SK-N-SH (cell line): ENCODE measurements at regions not wholly inside any gene's neighbourhood (a gene's known extent, or its start where the extent isn't known, plus 50 kb on each side); places are given as distances from the start of the nearest gene placed in this dataset.
"Not testable (repeated sequence)": the region's sequence is repeated elsewhere in the genome, so short reads cannot be mapped to it uniquely, and the experiment has no call there.

Experiments used
- MXI1 ChIP-seq: IDR thresholded peaks from 2 replicates; pipeline ENCODE4 v1.6.1; 2012; ENCODE audit warnings: mild to moderate bottlenecking, low read depth, low read length, improper control_type of control experiment
- TF ChIP-seq, protein P1 (sequence below): fragments of 200-600 bp; sonication (generic); IDR thresholded peaks from 2 replicates; pipeline ENCODE4 v1.6.1; 2017; ENCODE audit warnings: antibody characterized with exemption, mild to moderate bottlenecking, moderate library complexity

DNA sequence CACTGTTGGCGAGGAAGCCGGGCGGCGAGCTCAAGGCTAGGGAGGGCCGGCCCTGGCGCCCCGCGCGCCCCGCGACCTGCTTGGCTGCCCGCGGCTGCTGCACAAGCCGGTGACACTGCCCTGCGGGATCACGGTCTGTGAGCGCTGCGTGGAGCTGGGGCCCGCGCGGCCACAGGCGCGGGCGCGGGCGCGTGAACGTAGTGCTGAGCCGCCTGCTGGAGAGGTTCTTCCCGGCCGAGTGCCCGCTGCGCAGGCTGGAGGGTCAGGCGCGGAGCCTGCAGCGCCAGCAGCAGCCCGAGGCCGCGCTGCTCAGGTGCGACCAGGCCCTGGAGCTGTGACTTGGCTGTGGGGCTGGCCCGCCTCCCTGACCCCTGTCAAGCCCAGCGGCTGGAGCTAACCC, 572.3 kb downstream of the TUBA3C start:
- TF ChIP-seq MXI1 = not testable (repeated sequence)
- TF ChIP-seq, protein P1, sequence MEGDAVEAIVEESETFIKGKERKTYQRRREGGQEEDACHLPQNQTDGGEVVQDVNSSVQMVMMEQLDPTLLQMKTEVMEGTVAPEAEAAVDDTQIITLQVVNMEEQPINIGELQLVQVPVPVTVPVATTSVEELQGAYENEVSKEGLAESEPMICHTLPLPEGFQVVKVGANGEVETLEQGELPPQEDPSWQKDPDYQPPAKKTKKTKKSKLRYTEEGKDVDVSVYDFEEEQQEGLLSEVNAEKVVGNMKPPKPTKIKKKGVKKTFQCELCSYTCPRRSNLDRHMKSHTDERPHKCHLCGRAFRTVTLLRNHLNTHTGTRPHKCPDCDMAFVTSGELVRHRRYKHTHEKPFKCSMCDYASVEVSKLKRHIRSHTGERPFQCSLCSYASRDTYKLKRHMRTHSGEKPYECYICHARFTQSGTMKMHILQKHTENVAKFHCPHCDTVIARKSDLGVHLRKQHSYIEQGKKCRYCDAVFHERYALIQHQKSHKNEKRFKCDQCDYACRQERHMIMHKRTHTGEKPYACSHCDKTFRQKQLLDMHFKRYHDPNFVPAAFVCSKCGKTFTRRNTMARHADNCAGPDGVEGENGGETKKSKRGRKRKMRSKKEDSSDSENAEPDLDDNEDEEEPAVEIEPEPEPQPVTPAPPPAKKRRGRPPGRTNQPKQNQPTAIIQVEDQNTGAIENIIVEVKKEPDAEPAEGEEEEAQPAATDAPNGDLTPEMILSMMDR = not testable (repeated sequence)
